Vagina (tissue), 2 donors: ENCODE measurements at regions not wholly inside any gene's neighbourhood (a gene's known extent, or its start where the extent isn't known, plus 50 kb on each side); places are given as distances from the start of the nearest gene placed in this dataset.

Experiments used
- CTCF ChIP-seq, 3 experiments: fragments of 450-650 bp in 2 of 3; fragments of 200-600 bp in 1 of 3; sonication (generic) in 1 of 3; IDR thresholded peaks; one replicate each; pipeline ENCODE4 v1.5.1; 2017 to 2019; ENCODE audit warnings: antibody characterized with exemption in 3 of 3, mild to moderate bottlenecking in 2 of 3, moderate library complexity in 2 of 3
- POLR2A ChIP-seq, 2 donors: fragments of 450-650 bp; IDR thresholded peaks; one replicate each; pipeline ENCODE4 v1.6.1; 2017; ENCODE audit warnings: antibody characterized with exemption in 2 of 2, mild to moderate bottlenecking in 2 of 2, moderate library complexity in 2 of 2
- POLR2AphosphoS5 ChIP-seq, 2 donors: sonication (generic); formaldehyde crosslinking; IDR thresholded peaks; one replicate each; pipeline ENCODE4 v1.9.0; 2017; ENCODE audit warnings: antibody characterized with exemption in 2 of 2, mild to moderate bottlenecking in 2 of 2, low read depth in 1 of 2; ENCODE audit not compliant: insufficient read depth in 1 of 2

- TF ChIP-seq CTCF (IDR thresholded peaks at IDR 0.05) (no peak), POLR2AphosphoS5 (IDR thresholded peaks at IDR 0.05; ENCODE audit: insufficient read depth in 1 of 2, low read depth in 1 of 2) (no peak), POLR2A (IDR thresholded peaks at IDR 0.05) (no peak)
Measured at GRCh38 chr13:64529874-64530485, 2700.2 kb downstream of the PCDH9 start.
